K562 (cell line): ENCODE measurements at regions not wholly inside any gene's neighbourhood (a gene's known extent, or its start where the extent isn't known, plus 50 kb on each side); places are given as distances from the start of the nearest gene placed in this dataset.

Experiments
- CAMTA2 ChIP-seq: fragments of 250-450 bp; sonication (Bioruptor Pico); conservative IDR thresholded peaks from 2 replicates; pipeline ENCODE4 v1.5.1; 2022
- CC2D1A ChIP-seq: fragments of 450-650 bp; IDR thresholded peaks from 2 replicates; pipeline ENCODE4 v1.6.1; 2017; ENCODE audit warnings: mild to moderate bottlenecking
- CHD4 ChIP-seq: fragments of 200-600 bp; sonication (generic); IDR thresholded peaks from 3 replicates; pipeline ENCODE4 v1.6.1; 2012; ENCODE audit warnings: low read depth, mild to moderate bottlenecking, mixed read lengths, low read length, inconsistent platforms; ENCODE audit not compliant: insufficient read depth, insufficient replicate concordance, poor library complexity, severe bottlenecking
- KAT2B ChIP-seq: IDR thresholded peaks from one replicate; pipeline ENCODE4 v1.6.1; 2012; ENCODE audit warnings: low read depth, mild to moderate bottlenecking, control low read depth, inconsistent platforms, low read length, moderate library complexity
- NFE2L1 ChIP-seq: fragments of 450-650 bp; IDR thresholded peaks from 2 replicates; pipeline ENCODE4 v1.6.1; 2016; ENCODE audit warnings: missing genetic modification characterization, low read depth, mild to moderate bottlenecking, missing compliant biosample characterization, moderate library complexity, borderline replicate concordance
- OTX1 ChIP-seq: fragments of 450-650 bp; formaldehyde crosslinking; IDR thresholded peaks from 2 replicates; pipeline ENCODE4 v1.4.0; 2022; ENCODE audit warnings: mild to moderate bottlenecking
- POLR2B ChIP-seq: fragments of 450-650 bp; IDR thresholded peaks from 2 replicates; pipeline ENCODE4 v1.6.1; 2018; ENCODE audit warnings: low read depth; ENCODE audit not compliant: partially characterized antibody
- SRSF1 ChIP-seq: fragments of 200-400 bp; formaldehyde crosslinking; IDR thresholded peaks from 2 replicates; pipeline ENCODE4 v1.6.1; 2017; ENCODE audit warnings: mild to moderate bottlenecking, low read depth, low read length, moderate library complexity
- YBX1 ChIP-seq: fragments of 450-650 bp; IDR thresholded peaks from 2 replicates; pipeline ENCODE4 v1.7.1; 2016; ENCODE audit warnings: mild to moderate bottlenecking
- ZBTB1 ChIP-seq: sonication (generic); formaldehyde crosslinking; IDR thresholded peaks from 2 replicates; pipeline ENCODE4 v1.8.1; 2023; ENCODE audit warnings: missing genetic modification reagents, low read depth, mild to moderate bottlenecking, borderline replicate concordance
- ZNF282 ChIP-seq: sonication (generic); formaldehyde crosslinking; IDR thresholded peaks from 2 replicates; pipeline ENCODE4 v1.8.1; 2023; ENCODE audit warnings: missing genetic modification reagents
- ZNF696 ChIP-seq: fragments of 250-450 bp; sonication (Bioruptor Pico); conservative IDR thresholded peaks from 2 replicates; pipeline ENCODE4 v1.4.0; 2020; ENCODE audit warnings: mild to moderate bottlenecking, moderate library complexity
- TF ChIP-seq, protein P1 (sequence below): sonication (generic); formaldehyde crosslinking; IDR thresholded peaks from 2 replicates; pipeline ENCODE4 v1.9.0; 2022; ENCODE audit warnings: mild to moderate bottlenecking, missing genetic modification reagents
- TF ChIP-seq, protein P2 (sequence below), 2 experiments: fragments of 450-650 bp in 1 of 2; sonication (generic) in 1 of 2; formaldehyde crosslinking in 1 of 2; IDR thresholded peaks in 1 of 2; conservative IDR thresholded peaks in 1 of 2; 2 replicates each; pipeline versions ENCODE4 v1.6.1 to v1.8.1; 2016 to 2023; ENCODE audit warnings: mild to moderate bottlenecking in 2 of 2, moderate library complexity in 2 of 2, inconsistent platforms in 1 of 2, missing genetic modification reagents in 1 of 2
- TF ChIP-seq, protein P3 (sequence below): fragments of 250-450 bp; sonication (Bioruptor Pico); IDR thresholded peaks from 2 replicates; pipeline ENCODE4 v1.4.0; 2020
- TF ChIP-seq, protein P4 (sequence below): fragments of 450-650 bp; conservative IDR thresholded peaks from 2 replicates; pipeline ENCODE4 v1.6.1; 2016; ENCODE audit warnings: missing genetic modification characterization, low read depth, mild to moderate bottlenecking, missing compliant biosample characterization, moderate library complexity
- TF ChIP-seq, protein P5 (sequence below): sonication (generic); formaldehyde crosslinking; IDR thresholded peaks from 2 replicates; pipeline ENCODE4 v1.5.0; 2020; ENCODE audit warnings: missing genetic modification reagents
- TF ChIP-seq, protein P6 (sequence below): fragments of 450-650 bp; IDR thresholded peaks from 2 replicates; pipeline ENCODE4 v1.6.1; 2014; ENCODE audit warnings: low read depth, mild to moderate bottlenecking, moderate library complexity, borderline replicate concordance

DNA sequence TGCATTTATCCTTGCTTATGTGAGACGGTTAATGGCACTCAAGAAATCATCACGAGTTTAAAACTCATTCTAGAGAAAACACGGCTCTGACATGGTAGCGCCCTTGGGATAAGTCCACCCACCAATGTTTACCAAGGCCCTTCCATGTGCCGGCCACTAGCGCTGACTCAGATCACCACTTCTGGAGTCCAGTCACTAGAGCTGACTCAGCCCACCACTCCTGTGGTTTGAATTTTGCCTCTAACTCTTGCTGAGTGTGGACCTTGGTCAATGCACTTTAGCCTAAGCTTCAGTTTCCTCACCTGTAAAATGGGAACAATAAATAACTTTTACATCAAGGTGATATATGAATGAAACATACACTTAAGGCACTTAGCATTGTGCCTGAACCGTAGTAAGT lies 358.4 kb upstream of the PROK2 start (continued):
- TF ChIP-seq ZNF282 (CRISPR knock-in tag) (no peak), ZBTB1 (CRISPR knock-in tag) (no peak), POLR2B (no peak), YBX1 (no peak), NFE2L1 (tag) (no peak), SRSF1 (no peak), KAT2B (no peak), CC2D1A (no peak), ZNF696 (CRISPR knock-in tag) (no peak), OTX1 (CRISPR knock-in tag) (no peak), CHD4 (peak; percentile 87), CAMTA2 (CRISPR knock-in tag) (no peak)
- TF ChIP-seq, protein P1, sequence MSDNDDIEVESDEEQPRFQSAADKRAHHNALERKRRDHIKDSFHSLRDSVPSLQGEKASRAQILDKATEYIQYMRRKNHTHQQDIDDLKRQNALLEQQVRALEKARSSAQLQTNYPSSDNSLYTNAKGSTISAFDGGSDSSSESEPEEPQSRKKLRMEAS (CRISPR knock-in tag): peak; percentile 53
- TF ChIP-seq, protein P2, sequence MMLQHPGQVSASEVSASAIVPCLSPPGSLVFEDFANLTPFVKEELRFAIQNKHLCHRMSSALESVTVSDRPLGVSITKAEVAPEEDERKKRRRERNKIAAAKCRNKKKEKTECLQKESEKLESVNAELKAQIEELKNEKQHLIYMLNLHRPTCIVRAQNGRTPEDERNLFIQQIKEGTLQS (IDR thresholded peaks at IDR 0.05): peak; percentile 82
- TF ChIP-seq, protein P2 (CRISPR knock-in tag; conservative IDR thresholded peaks at IDR 0.05): no peak
- TF ChIP-seq, protein P3, sequence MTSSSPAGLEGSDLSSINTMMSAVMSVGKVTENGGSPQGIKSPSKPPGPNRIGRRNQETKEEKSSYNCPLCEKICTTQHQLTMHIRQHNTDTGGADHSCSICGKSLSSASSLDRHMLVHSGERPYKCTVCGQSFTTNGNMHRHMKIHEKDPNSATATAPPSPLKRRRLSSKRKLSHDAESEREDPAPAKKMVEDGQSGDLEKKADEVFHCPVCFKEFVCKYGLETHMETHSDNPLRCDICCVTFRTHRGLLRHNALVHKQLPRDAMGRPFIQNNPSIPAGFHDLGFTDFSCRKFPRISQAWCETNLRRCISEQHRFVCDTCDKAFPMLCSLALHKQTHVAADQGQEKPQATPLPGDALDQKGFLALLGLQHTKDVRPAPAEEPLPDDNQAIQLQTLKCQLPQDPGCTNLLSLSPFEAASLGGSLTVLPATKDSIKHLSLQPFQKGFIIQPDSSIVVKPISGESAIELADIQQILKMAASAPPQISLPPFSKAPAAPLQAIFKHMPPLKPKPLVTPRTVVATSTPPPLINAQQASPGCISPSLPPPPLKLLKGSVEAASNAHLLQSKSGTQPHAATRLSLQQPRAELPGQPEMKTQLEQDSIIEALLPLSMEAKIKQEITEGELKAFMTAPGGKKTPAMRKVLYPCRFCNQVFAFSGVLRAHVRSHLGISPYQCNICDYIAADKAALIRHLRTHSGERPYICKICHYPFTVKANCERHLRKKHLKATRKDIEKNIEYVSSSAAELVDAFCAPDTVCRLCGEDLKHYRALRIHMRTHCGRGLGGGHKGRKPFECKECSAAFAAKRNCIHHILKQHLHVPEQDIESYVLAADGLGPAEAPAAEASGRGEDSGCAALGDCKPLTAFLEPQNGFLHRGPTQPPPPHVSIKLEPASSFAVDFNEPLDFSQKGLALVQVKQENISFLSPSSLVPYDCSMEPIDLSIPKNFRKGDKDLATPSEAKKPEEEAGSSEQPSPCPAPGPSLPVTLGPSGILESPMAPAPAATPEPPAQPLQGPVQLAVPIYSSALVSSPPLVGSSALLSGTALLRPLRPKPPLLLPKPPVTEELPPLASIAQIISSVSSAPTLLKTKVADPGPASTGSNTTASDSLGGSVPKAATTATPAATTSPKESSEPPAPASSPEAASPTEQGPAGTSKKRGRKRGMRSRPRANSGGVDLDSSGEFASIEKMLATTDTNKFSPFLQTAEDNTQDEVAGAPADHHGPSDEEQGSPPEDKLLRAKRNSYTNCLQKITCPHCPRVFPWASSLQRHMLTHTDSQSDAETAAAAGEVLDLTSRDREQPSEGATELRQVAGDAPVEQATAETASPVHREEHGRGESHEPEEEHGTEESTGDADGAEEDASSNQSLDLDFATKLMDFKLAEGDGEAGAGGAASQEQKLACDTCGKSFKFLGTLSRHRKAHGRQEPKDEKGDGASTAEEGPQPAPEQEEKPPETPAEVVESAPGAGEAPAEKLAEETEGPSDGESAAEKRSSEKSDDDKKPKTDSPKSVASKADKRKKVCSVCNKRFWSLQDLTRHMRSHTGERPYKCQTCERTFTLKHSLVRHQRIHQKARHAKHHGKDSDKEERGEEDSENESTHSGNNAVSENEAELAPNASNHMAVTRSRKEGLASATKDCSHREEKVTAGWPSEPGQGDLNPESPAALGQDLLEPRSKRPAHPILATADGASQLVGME (CRISPR knock-in tag): no peak
- TF ChIP-seq, protein P4, sequence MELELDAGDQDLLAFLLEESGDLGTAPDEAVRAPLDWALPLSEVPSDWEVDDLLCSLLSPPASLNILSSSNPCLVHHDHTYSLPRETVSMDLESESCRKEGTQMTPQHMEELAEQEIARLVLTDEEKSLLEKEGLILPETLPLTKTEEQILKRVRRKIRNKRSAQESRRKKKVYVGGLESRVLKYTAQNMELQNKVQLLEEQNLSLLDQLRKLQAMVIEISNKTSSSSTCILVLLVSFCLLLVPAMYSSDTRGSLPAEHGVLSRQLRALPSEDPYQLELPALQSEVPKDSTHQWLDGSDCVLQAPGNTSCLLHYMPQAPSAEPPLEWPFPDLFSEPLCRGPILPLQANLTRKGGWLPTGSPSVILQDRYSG (tag): 0 out of 2 replicates have a peak, but pooled peaks have one; percentile 48
- TF ChIP-seq, protein P5, sequence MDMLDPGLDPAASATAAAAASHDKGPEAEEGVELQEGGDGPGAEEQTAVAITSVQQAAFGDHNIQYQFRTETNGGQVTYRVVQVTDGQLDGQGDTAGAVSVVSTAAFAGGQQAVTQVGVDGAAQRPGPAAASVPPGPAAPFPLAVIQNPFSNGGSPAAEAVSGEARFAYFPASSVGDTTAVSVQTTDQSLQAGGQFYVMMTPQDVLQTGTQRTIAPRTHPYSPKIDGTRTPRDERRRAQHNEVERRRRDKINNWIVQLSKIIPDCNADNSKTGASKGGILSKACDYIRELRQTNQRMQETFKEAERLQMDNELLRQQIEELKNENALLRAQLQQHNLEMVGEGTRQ: no peak
- TF ChIP-seq, protein P6, sequence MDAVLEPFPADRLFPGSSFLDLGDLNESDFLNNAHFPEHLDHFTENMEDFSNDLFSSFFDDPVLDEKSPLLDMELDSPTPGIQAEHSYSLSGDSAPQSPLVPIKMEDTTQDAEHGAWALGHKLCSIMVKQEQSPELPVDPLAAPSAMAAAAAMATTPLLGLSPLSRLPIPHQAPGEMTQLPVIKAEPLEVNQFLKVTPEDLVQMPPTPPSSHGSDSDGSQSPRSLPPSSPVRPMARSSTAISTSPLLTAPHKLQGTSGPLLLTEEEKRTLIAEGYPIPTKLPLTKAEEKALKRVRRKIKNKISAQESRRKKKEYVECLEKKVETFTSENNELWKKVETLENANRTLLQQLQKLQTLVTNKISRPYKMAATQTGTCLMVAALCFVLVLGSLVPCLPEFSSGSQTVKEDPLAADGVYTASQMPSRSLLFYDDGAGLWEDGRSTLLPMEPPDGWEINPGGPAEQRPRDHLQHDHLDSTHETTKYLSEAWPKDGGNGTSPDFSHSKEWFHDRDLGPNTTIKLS: no peak
